ENCODE measurements at regions not wholly inside any gene's neighbourhood (a gene's known extent, or its start where the extent isn't known, plus 50 kb on each side); places are given as distances from the start of the nearest gene placed in this dataset.

DNA sequence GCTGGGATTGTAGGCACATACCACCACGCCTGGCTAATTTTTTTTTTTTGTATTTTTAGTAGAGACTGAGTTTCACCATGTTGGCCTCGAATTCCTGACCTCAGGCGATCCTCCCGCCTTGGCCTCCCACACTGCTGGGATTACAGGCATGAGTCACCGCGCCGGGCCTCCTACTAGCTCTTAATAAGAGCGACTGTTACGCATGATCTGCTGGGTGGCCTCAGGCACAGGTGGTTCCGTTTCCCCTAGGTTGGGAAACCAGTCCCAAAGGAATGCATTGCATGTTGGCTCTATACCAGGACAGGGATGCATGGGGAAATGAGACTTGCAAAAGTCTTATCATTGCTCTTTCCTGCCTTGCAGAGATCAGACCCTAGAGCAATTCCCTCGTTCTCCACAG, 184.7 kb upstream of the PPP1R26 start:
- TF ChIP-seq, protein P1, sequence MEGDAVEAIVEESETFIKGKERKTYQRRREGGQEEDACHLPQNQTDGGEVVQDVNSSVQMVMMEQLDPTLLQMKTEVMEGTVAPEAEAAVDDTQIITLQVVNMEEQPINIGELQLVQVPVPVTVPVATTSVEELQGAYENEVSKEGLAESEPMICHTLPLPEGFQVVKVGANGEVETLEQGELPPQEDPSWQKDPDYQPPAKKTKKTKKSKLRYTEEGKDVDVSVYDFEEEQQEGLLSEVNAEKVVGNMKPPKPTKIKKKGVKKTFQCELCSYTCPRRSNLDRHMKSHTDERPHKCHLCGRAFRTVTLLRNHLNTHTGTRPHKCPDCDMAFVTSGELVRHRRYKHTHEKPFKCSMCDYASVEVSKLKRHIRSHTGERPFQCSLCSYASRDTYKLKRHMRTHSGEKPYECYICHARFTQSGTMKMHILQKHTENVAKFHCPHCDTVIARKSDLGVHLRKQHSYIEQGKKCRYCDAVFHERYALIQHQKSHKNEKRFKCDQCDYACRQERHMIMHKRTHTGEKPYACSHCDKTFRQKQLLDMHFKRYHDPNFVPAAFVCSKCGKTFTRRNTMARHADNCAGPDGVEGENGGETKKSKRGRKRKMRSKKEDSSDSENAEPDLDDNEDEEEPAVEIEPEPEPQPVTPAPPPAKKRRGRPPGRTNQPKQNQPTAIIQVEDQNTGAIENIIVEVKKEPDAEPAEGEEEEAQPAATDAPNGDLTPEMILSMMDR (IDR thresholded peaks at IDR 0.05; ENCODE audit: low read depth, low read length): no peak
- TF ChIP-seq POLR2A (IDR thresholded peaks at IDR 0.05; ENCODE audit: extremely low read depth, insufficient read length) (no peak), MYC (IDR thresholded peaks at IDR 0.05; ENCODE audit: low read depth, low read length) (no peak)
- TF ChIP-seq, protein P2, sequence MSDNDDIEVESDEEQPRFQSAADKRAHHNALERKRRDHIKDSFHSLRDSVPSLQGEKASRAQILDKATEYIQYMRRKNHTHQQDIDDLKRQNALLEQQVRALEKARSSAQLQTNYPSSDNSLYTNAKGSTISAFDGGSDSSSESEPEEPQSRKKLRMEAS (IDR thresholded peaks at IDR 0.05; ENCODE audit: low read depth, low read length): no peak

All from NB4 (cell line).